PC-9 (cell line): ENCODE measurements at regions not wholly inside any gene's neighbourhood (a gene's known extent, or its start where the extent isn't known, plus 50 kb on each side); places are given as distances from the start of the nearest gene placed in this dataset.
"Not testable (repeated sequence)": the region's sequence is repeated elsewhere in the genome, so short reads cannot be mapped to it uniquely, and the experiment has no call there.

Experiments
- EZH2 ChIP-seq: fragments of 200-600 bp; sonication (generic); IDR thresholded peaks from 2 replicates; pipeline ENCODE4 v1.8.0; 2017; ENCODE audit warnings: antibody characterized with exemption, low read depth
- TF ChIP-seq, protein P1 (sequence below): fragments of 200-600 bp; sonication (generic); conservative IDR thresholded peaks from 2 replicates; pipeline ENCODE4 v1.6.1; 2017; ENCODE audit warnings: mixed run types, antibody characterized with exemption, mild to moderate bottlenecking, moderate library complexity

DNA sequence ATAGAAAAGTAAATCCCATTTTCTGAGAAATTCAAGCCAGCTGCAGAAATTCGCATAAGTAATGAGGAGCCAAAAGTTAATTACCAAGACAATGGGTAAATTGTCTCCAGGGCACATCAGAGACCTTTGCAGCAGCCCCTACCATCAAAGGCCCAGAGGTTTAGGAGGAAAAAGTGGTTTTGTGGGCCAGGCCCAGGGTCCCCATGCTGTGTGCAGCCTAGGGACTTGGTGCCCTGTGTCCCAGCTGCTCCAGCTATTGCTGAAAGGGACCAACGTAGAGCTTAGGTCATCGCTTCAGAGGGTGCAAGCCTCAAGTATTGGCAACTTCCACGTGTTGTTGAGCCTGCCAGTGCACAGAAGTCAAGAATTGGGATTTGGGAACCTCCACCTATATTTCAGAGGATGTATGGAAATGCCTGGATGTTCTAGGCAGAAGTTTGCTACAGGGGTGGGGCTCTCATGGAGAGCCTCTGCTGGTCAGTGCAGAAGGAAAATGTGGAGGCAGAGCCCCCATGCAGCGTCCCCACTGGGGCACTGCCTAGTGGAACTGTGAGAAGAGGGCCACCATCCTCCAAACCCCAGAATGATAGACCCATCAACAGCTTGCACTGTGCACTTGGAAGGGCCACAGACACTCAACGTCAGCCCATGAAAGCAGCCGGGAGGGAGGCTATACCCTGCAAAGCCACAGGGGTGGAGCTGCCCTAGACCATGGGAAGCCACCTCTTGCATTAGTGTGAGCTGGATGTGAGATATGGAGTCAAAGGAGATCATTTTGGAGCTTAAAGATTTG lies 731.3 kb upstream of the GRAMD2B start:
- TF ChIP-seq, protein P1, sequence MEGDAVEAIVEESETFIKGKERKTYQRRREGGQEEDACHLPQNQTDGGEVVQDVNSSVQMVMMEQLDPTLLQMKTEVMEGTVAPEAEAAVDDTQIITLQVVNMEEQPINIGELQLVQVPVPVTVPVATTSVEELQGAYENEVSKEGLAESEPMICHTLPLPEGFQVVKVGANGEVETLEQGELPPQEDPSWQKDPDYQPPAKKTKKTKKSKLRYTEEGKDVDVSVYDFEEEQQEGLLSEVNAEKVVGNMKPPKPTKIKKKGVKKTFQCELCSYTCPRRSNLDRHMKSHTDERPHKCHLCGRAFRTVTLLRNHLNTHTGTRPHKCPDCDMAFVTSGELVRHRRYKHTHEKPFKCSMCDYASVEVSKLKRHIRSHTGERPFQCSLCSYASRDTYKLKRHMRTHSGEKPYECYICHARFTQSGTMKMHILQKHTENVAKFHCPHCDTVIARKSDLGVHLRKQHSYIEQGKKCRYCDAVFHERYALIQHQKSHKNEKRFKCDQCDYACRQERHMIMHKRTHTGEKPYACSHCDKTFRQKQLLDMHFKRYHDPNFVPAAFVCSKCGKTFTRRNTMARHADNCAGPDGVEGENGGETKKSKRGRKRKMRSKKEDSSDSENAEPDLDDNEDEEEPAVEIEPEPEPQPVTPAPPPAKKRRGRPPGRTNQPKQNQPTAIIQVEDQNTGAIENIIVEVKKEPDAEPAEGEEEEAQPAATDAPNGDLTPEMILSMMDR: not testable (repeated sequence)
- TF ChIP-seq EZH2: not testable (repeated sequence)
